ENCODE measurements at regions not wholly inside any gene's neighbourhood (a gene's known extent, or its start where the extent isn't known, plus 50 kb on each side); places are given as distances from the start of the nearest gene placed in this dataset.

GRCh38 chr7:142608630-142609428 is 140.4 kb upstream of the PRSS1 start:
- Histone ChIP-seq H3K4ac (ENCODE audit: low read depth, low read length) (no peak overlapping the region), H4K20me1 (ENCODE audit: insufficient read depth, low read length) (no peaks in the 10 kb centered on the region), H3K27me3 (ENCODE audit: control insufficient read depth, insufficient read depth, low read length) (0 out of 2 replicates have a peak, but pooled peaks cover 3% of the 10 kb centered on the region), H2AFZ (replicated peaks; ENCODE audit: low read length, poor library complexity) (no peak overlapping the region), H3K9me1 (ENCODE audit: insufficient read depth, low read length) (no peaks in the 10 kb centered on the region), H3K9me3 (ENCODE audit: control insufficient read depth, insufficient read depth, low read length) (no peaks in the 10 kb centered on the region), H2BK15ac (ENCODE audit: low read depth, low read length) (no peak overlapping the region), H3K4me1 (ENCODE audit: control insufficient read depth, insufficient read depth, low read length) (0 out of 2 replicates have a peak, but pooled peaks cover 1% of the 10 kb centered on the region), H3K79me1 (ENCODE audit: low read depth in 1 of 2, low read length in 2 of 2) (no peaks in the 10 kb centered on the region), H3K14ac (replicated peaks; ENCODE audit: low read depth, low read length) (no peak overlapping the region), H3K4me3 (ENCODE audit: insufficient read depth, low read depth, low read length) (no peak overlapping the region), H3K56ac (ENCODE audit: extremely low read depth, insufficient read depth, low read length) (no peak overlapping the region), H2AK9ac (replicated peaks; ENCODE audit: low read depth, low read length, poor library complexity) (no peak overlapping the region), H3K36me3 (ENCODE audit: control insufficient read depth, insufficient read depth, low read length) (no peaks in the 10 kb centered on the region), H3K4me2 (ENCODE audit: low read depth, low read length) (no peak overlapping the region), H3K23ac (ENCODE audit: low read depth, low read length) (no peak overlapping the region), H2BK5ac (ENCODE audit: low read depth, low read length, poor library complexity, severe bottlenecking) (no peak overlapping the region), H3K9ac (ENCODE audit: low read depth, low read length) (no peak overlapping the region), H2AK5ac (ENCODE audit: low read depth, low read length) (no peak overlapping the region), H2BK120ac (ENCODE audit: low read depth, low read length) (no peak overlapping the region), H2BK20ac (ENCODE audit: low read depth, low read length) (no peak overlapping the region), H3K18ac (ENCODE audit: low read depth, low read length) (no peak overlapping the region), H4K91ac (ENCODE audit: insufficient read depth, low read depth, low read length) (no peak overlapping the region), H4K5ac (ENCODE audit: low read depth, low read length) (no peak overlapping the region), H4K8ac (ENCODE audit: low read depth in 2 of 2, low read length in 2 of 2) (no peak overlapping the region), H3K27ac (ENCODE audit: insufficient read depth, low read length) (no peak overlapping the region)
- in situ Hi-C loops (cut with MboI; ENCODE audit: low sequenced_read_pairs) = loop anchor here (10.0 kb wide), 1 partner anchor 176 kb away; no protein-coding TSS in a partner anchor
- TF ChIP-seq NFE2L2 (IDR thresholded peaks at IDR 0.05; ENCODE audit: low read depth, low read length) (no peak), CEBPB (IDR thresholded peaks at IDR 0.05; ENCODE audit: low read depth, low read length) (peak; percentile 47; the same call in 1 of the 2 replicates), MXI1 (IDR thresholded peaks at IDR 0.05; ENCODE audit: borderline replicate concordance, low read depth, low read length) (no peak), POLR2A (IDR thresholded peaks at IDR 0.05; ENCODE audit: low read depth, low read length) (no peak), RAD21 (IDR thresholded peaks at IDR 0.05; ENCODE audit: low read length) (no peak), BHLHE40 (IDR thresholded peaks at IDR 0.05; ENCODE audit: low read depth, low read length) (no peak)
- no CpG with 5 or more reads among the region's 1 CpG for WGBS, 2 experiments (ENCODE audit: extremely low coverage in 2 of 2, insufficient read length in 1 of 2)
- intact Hi-C loops (cut with micrococcal nuclease) = loop anchor here (10.0 kb wide), 1 partner anchor 396 kb away; no protein-coding TSS in a partner anchor
- no peak for DNase-seq
- ChIA-PET POLR2A (ENCODE audit: unreplicated experiment) (no interaction called here), CTCF (interaction anchor here (1.0 to 1.3 kb wide), 2 partner anchors 15 to 174 kb away, joined by 3 to 4 read pairs; no protein-coding TSS in a partner anchor)
- dilution Hi-C loops (cut with HindIII; ENCODE audit: low sequenced_read_pairs, unreplicated experiment) = no loop called here
- ATAC-seq (ENCODE audit: low read depth) = no peak
- no TSS peak for BruUV-seq (replicated peaks)
